DOHH2 (cell line): ENCODE measurements at regions not wholly inside any gene's neighbourhood (a gene's known extent, or its start where the extent isn't known, plus 50 kb on each side); places are given as distances from the start of the nearest gene placed in this dataset.

Experiments used
- EZH2phosphoT487 ChIP-seq: fragments of 200-600 bp; sonication (generic); IDR thresholded peaks from 2 replicates; pipeline ENCODE4 v1.6.1; 2017; ENCODE audit warnings: borderline replicate concordance, mild to moderate bottlenecking, antibody characterized with exemption, low read length, moderate library complexity, mixed read lengths
- TF ChIP-seq, protein P1 (sequence below): fragments of 200-600 bp; sonication (generic); IDR thresholded peaks from one replicate; pipeline ENCODE4 v1.5.1; 2014; ENCODE audit warnings: antibody characterized with exemption, mild to moderate bottlenecking, low read depth, low read length; ENCODE audit not compliant: poor library complexity, severe bottlenecking

DNA sequence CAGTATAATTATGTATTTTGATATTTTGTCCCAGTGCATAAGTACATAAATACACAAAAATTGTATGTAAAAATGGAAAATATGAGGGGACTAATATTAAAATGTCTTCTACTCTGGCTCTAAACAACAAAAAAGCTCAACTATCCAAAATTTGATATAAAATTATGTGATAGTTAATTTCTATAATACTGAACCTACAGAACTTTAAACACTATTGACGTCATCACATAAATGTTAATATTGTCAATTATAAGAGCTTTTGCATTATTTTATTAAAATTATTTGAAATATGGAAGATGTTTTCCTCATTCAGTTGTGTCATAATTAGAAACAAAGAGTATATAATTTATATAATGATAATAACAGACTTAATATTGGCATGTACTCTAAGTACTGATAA is 1139.7 kb upstream of the TMEFF2 start:
- TF ChIP-seq, protein P1, sequence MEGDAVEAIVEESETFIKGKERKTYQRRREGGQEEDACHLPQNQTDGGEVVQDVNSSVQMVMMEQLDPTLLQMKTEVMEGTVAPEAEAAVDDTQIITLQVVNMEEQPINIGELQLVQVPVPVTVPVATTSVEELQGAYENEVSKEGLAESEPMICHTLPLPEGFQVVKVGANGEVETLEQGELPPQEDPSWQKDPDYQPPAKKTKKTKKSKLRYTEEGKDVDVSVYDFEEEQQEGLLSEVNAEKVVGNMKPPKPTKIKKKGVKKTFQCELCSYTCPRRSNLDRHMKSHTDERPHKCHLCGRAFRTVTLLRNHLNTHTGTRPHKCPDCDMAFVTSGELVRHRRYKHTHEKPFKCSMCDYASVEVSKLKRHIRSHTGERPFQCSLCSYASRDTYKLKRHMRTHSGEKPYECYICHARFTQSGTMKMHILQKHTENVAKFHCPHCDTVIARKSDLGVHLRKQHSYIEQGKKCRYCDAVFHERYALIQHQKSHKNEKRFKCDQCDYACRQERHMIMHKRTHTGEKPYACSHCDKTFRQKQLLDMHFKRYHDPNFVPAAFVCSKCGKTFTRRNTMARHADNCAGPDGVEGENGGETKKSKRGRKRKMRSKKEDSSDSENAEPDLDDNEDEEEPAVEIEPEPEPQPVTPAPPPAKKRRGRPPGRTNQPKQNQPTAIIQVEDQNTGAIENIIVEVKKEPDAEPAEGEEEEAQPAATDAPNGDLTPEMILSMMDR = no peak
- no peak for TF ChIP-seq EZH2phosphoT487
